ENCODE measurements at regions not wholly inside any gene's neighbourhood (a gene's known extent, or its start where the extent isn't known, plus 50 kb on each side); places are given as distances from the start of the nearest gene placed in this dataset.
"Not testable (repeated sequence)": the region's sequence is repeated elsewhere in the genome, so short reads cannot be mapped to it uniquely, and the experiment has no call there.

GRCh38 chrX:3881898-3882552, 168.6 kb upstream of the PRKX start:
- not testable (repeated sequence) for DNase-seq

GRCh38 chrX:3881255-3881895, 167.9 kb upstream of the PRKX start:
- DNase-seq = not testable (repeated sequence)

- DNase-seq = not testable (repeated sequence)
Measured at GRCh38 chrX:3876393-3876792, 162.9 kb upstream of the PRKX start.

GRCh38 chrX:3875638-3876037, 162.2 kb upstream of the PRKX start:
- DNase-seq = not testable (repeated sequence)

GRCh38 chrX:3872226-3872879, 158.9 kb upstream of the PRKX start:
- not testable (repeated sequence) for DNase-seq

GRCh38 chrX:3867067-3867831, 153.8 kb upstream of the PRKX start:
- DNase-seq = not testable (repeated sequence)

GRCh38 chrX:3858332-3858731, 144.9 kb upstream of the PRKX start:
- not testable (repeated sequence) for DNase-seq

- not testable (repeated sequence) for DNase-seq
Measured at GRCh38 chrX:3843522-3844145, 130.2 kb upstream of the PRKX start.

- not testable (repeated sequence) for DNase-seq
Measured at GRCh38 chrX:3842822-3843521, 129.5 kb upstream of the PRKX start.

GRCh38 chrX:3838754-3839153, 125.3 kb upstream of the PRKX start:
- DNase-seq = not testable (repeated sequence)

GRCh38 chrX:3837958-3838643, 124.7 kb upstream of the PRKX start:
- not testable (repeated sequence) for DNase-seq

- DNase-seq = not testable (repeated sequence)
Measured at GRCh38 chrX:3837211-3837610, 123.8 kb upstream of the PRKX start.

- not testable (repeated sequence) for DNase-seq
Measured at GRCh38 chrX:3833761-3834542, 120.5 kb upstream of the PRKX start.

- not testable (repeated sequence) for DNase-seq
Measured at GRCh38 chrX:3830020-3830419, 116.6 kb upstream of the PRKX start.

- not testable (repeated sequence) for DNase-seq
Measured at GRCh38 chrX:3829041-3829531, 115.6 kb upstream of the PRKX start.

GRCh38 chrX:3828378-3829040, 115.1 kb upstream of the PRKX start:
- DNase-seq = not testable (repeated sequence)

- not testable (repeated sequence) for DNase-seq
Measured at GRCh38 chrX:3824008-3824407, 110.6 kb upstream of the PRKX start.

- no peak for DNase-seq
Measured at GRCh38 chrX:3820167-3820566, 106.7 kb upstream of the PRKX start.

- DNase-seq = not testable (repeated sequence)
Measured at GRCh38 chrX:3817480-3817879, 104.0 kb upstream of the PRKX start.
